Activated B cell treated with CpG ODN at 0.5 μM for 24 hours (primary cell): ENCODE measurements at regions not wholly inside any gene's neighbourhood (a gene's known extent, or its start where the extent isn't known, plus 50 kb on each side); places are given as distances from the start of the nearest gene placed in this dataset.

Source experiments
- ATAC-seq: fragments of 200-7000 bp; cut with Tn5 transposase; one replicate; pipeline ENCODE4 v1.10.0; 2021; ENCODE audit warnings: low read depth, mild to moderate bottlenecking, moderate library complexity
- CTCF ChIA-PET: fragments of 350-600 bp; sonication (Branson Sonifier 250); formaldehyde crosslinking; loops from one replicate; lab custom pipeline; 2021; ENCODE audit warnings: antibody characterized with exemption; lab: Charles Lee
- POLR2A ChIA-PET: fragments of 350-600 bp; sonication (Branson Sonifier 250); formaldehyde crosslinking; loops from one replicate; lab custom pipeline; 2021; ENCODE audit warnings: antibody characterized with exemption; lab: Charles Lee
- DNase-seq: peaks from one replicate; pipeline ENCODE4 v3.0.0; 2022
- H3K27ac Mint-ChIP-seq: one replicate; pipeline ENCODE4 v1.8.0; 2020; ENCODE audit warnings: mixed read lengths
- H3K27me3 Mint-ChIP-seq: one replicate; pipeline ENCODE4 v1.8.0; 2021; ENCODE audit warnings: mixed read lengths
- H3K36me3 Mint-ChIP-seq: one replicate; pipeline ENCODE4 v1.8.0; 2021; ENCODE audit warnings: low read depth, mixed read lengths
- H3K4me1 Mint-ChIP-seq: one replicate; pipeline ENCODE4 v1.8.0; 2021; ENCODE audit warnings: mixed read lengths
- H3K4me3 Mint-ChIP-seq: one replicate; pipeline ENCODE4 v1.8.0; 2020; ENCODE audit warnings: mild to moderate bottlenecking, mixed read lengths
- H3K9me3 Mint-ChIP-seq: one replicate; pipeline ENCODE4 v1.8.0; 2020; ENCODE audit warnings: mixed read lengths
- CTCF ChIP-seq: fragments of 200-600 bp; IDR thresholded peaks from one replicate; pipeline ENCODE4 v1.8.0; 2022; ENCODE audit warnings: antibody characterized with exemption, mild to moderate bottlenecking
- intact Hi-C: fragments of 100-400 bp; cut with micrococcal nuclease; formaldehyde crosslinking; loops from one replicate; pipeline ENCODE4 v1.15.1; 2024

GRCh38 chr11:104435494-104435893, 271.5 kb upstream of the PDGFD start:
- H3K9me3 Mint-ChIP-seq, result no peaks in the 10 kb centered on the region
- intact Hi-C loops, result no loop called here
- POLR2A ChIA-PET, result no interaction called here
- ATAC-seq, result no peak
- no peak for DNase-seq
- no peaks in the 10 kb centered on the region for H3K4me1 Mint-ChIP-seq
- no peak overlapping the region for H3K27ac Mint-ChIP-seq
- no peaks in the 10 kb centered on the region for H3K36me3 Mint-ChIP-seq
- no peaks in the 10 kb centered on the region for H3K27me3 Mint-ChIP-seq
- no peak for TF ChIP-seq CTCF
- H3K4me3 Mint-ChIP-seq, result no peak overlapping the region
- CTCF ChIA-PET, result no interaction called here

GRCh38 chr11:104433751-104434150, 269.8 kb upstream of the PDGFD start:
- no peaks in the 10 kb centered on the region for H3K27me3 Mint-ChIP-seq
- POLR2A ChIA-PET, result no interaction called here
- CTCF ChIA-PET, result no interaction called here
- TF ChIP-seq CTCF, result no peak
- H3K27ac Mint-ChIP-seq, result no peak overlapping the region
- H3K9me3 Mint-ChIP-seq, result no peaks in the 10 kb centered on the region
- no peak overlapping the region for H3K4me3 Mint-ChIP-seq
- no peaks in the 10 kb centered on the region for H3K4me1 Mint-ChIP-seq
- H3K36me3 Mint-ChIP-seq, result no peaks in the 10 kb centered on the region
- ATAC-seq, result no peak
- no peak for DNase-seq
- intact Hi-C loops, result no loop called here

DNA sequence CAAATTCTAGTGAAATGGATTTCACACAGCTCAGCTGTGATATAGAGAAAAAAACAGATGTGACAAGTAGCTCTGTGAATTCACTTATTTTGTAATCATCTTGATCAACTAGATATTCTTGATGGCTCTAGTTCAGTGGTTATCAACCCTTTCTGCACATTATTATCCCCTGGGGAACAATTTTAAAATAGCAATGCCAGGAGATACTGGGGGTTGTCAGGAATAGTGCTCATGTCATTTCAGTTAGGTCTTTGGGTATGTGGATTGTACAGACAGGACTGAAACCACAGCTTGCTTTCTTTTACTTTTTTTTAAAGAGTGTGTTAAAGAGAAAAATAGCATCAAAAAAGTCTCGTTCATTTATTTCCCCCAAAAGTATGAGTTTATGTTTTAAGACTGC, 269.0 kb upstream of the PDGFD start:
- POLR2A ChIA-PET, result no interaction called here
- DNase-seq (no peak), ATAC-seq (no peak)
- Mint-ChIP-seq H3K27me3 (no peaks in the 10 kb centered on the region), H3K27ac (no peak overlapping the region), H3K9me3 (no peaks in the 10 kb centered on the region), H3K4me1 (no peaks in the 10 kb centered on the region), H3K4me3 (no peak overlapping the region), H3K36me3 (no peaks in the 10 kb centered on the region)
- no peak for TF ChIP-seq CTCF
- CTCF ChIA-PET, result no interaction called here
- intact Hi-C loops, result no loop called here

GRCh38 chr11:104432526-104432925, 268.6 kb upstream of the PDGFD start:
- Mint-ChIP-seq H3K27me3 (no peaks in the 10 kb centered on the region), H3K4me1 (no peaks in the 10 kb centered on the region), H3K27ac (no peak overlapping the region), H3K9me3 (no peaks in the 10 kb centered on the region), H3K4me3 (no peak overlapping the region), H3K36me3 (no peaks in the 10 kb centered on the region)
- DNase-seq (no peak), ATAC-seq (no peak)
- intact Hi-C loops, result no loop called here
- CTCF ChIA-PET, result no interaction called here
- no peak for TF ChIP-seq CTCF
- POLR2A ChIA-PET, result no interaction called here

DNA sequence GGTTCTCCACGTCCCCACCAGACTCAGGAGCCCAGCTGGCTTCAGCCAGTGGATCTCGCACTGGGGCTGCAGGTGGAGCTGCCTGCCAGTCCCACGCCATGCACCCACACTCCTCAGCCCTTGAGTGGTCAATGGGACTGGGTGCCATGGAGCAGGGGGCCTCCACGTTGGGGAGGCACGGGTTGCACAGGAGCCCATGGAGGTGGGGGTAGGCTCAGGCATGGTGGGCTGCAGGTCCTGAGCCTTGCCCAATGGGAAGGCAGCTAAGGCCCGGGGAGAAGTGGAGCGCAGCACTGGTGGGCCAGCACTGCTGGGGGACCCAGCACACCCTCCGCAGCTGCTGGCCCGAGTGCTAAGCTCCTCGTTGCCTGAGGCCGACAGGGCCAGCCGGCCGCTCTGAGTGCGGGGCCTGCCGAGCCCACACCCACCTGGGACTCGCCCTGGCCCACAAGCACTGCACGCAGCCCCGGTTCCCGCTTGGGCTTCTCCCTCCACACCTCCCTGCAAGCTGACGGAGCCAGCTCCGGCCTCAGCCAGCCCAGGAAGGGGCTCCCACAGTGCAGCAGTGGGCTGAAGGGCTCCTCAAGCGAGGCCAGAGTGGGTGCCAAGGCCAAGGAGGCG, 258.5 kb upstream of the PDGFD start:
- Mint-ChIP-seq H3K9me3 (no peaks in the 10 kb centered on the region), H3K4me3 (no peak overlapping the region), H3K27ac (no peak overlapping the region), H3K36me3 (no peaks in the 10 kb centered on the region), H3K4me1 (no peaks in the 10 kb centered on the region), H3K27me3 (peaks cover 2% of the 10 kb centered on the region)
- TF ChIP-seq CTCF, result no peak
- POLR2A ChIA-PET, result no interaction called here
- intact Hi-C loops, result no loop called here
- no peak for DNase-seq
- CTCF ChIA-PET, result no interaction called here
- ATAC-seq, result no peak
